ENCODE measurements at regions not wholly inside any gene's neighbourhood (a gene's known extent, or its start where the extent isn't known, plus 50 kb on each side); places are given as distances from the start of the nearest gene placed in this dataset.

DNA sequence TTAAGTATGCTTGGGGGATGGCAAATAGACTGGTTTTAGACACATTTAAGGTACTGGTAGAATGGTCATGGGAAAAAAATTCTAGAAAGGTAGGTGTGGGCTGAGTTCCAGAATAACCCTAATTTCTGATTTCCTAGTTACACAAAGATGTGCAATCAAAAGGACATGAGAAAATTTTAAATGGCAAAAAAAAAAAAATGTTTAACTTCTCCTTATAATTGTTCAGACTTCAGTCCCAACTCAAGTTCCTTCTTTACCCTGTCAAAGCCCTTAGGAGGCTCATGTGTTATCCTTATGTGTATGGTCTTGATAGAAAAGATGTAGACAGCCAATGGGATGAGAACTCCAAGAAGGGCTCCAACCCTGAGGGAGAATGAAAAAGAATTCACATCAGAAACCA, 153.3 kb upstream of the PLEKHG7 start:
- Histone ChIP-seq H3K9me3 (no peaks in the 10 kb centered on the region), H3K4me3 (no peak overlapping the region), H3K27ac (no peak overlapping the region), H3K4me1 (peaks cover 0 to 32% (median 23%) of the 10 kb centered on the region in 12 donors), H3K27me3 (no peaks in the 10 kb centered on the region), H3K36me3 (no peaks in the 10 kb centered on the region)
- ATAC-seq (no peak), DNase-seq (no peak)
- TF ChIP-seq POLR2A (IDR thresholded peaks at IDR 0.05), result no peak
- TF ChIP-seq, protein P1, sequence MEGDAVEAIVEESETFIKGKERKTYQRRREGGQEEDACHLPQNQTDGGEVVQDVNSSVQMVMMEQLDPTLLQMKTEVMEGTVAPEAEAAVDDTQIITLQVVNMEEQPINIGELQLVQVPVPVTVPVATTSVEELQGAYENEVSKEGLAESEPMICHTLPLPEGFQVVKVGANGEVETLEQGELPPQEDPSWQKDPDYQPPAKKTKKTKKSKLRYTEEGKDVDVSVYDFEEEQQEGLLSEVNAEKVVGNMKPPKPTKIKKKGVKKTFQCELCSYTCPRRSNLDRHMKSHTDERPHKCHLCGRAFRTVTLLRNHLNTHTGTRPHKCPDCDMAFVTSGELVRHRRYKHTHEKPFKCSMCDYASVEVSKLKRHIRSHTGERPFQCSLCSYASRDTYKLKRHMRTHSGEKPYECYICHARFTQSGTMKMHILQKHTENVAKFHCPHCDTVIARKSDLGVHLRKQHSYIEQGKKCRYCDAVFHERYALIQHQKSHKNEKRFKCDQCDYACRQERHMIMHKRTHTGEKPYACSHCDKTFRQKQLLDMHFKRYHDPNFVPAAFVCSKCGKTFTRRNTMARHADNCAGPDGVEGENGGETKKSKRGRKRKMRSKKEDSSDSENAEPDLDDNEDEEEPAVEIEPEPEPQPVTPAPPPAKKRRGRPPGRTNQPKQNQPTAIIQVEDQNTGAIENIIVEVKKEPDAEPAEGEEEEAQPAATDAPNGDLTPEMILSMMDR (IDR thresholded peaks at IDR 0.05), result no peak
- intact Hi-C loops (cut with DNase I), result no loop called here

- ATAC-seq (no peak), DNase-seq (no peak)
- intact Hi-C loops (cut with DNase I), result no loop called here
- Histone ChIP-seq H3K27ac (no peak overlapping the region), H3K4me3 (no peak overlapping the region), H3K4me1 (peaks cover 0 to 33% (median 20%) of the 10 kb centered on the region in 12 donors), H3K27me3 (no peaks in the 10 kb centered on the region), H3K36me3 (no peaks in the 10 kb centered on the region), H3K9me3 (no peaks in the 10 kb centered on the region)
- TF ChIP-seq, protein P1 (IDR thresholded peaks at IDR 0.05), result no peak
- TF ChIP-seq POLR2A (IDR thresholded peaks at IDR 0.05), result no peak
- WGBS, 4 donors, result 79 to 84% (median 82%) methylated on average over 2 of the region's 2 CpGs
Measured at GRCh38 chr12:92547906-92548305, 154.9 kb upstream of the PLEKHG7 start.

- TF ChIP-seq, protein P1 (IDR thresholded peaks at IDR 0.05), result no peak
- no peak for TF ChIP-seq POLR2A (IDR thresholded peaks at IDR 0.05)
- Histone ChIP-seq H3K36me3 (no peaks in the 10 kb centered on the region), H3K27ac (no peak overlapping the region), H3K4me1 (peaks cover 0 to 30% (median 17%) of the 10 kb centered on the region in 12 donors), H3K4me3 (no peak overlapping the region), H3K27me3 (no peaks in the 10 kb centered on the region), H3K9me3 (no peaks in the 10 kb centered on the region)
- WGBS, 4 donors, result 95 to 100% (median 95%) methylated on average over 3 of the region's 3 CpGs
- ATAC-seq (no peak), DNase-seq (no peak)
- intact Hi-C loops (cut with DNase I), result no loop called here
Measured at GRCh38 chr12:92547420-92547819, 155.4 kb upstream of the PLEKHG7 start.

DNA sequence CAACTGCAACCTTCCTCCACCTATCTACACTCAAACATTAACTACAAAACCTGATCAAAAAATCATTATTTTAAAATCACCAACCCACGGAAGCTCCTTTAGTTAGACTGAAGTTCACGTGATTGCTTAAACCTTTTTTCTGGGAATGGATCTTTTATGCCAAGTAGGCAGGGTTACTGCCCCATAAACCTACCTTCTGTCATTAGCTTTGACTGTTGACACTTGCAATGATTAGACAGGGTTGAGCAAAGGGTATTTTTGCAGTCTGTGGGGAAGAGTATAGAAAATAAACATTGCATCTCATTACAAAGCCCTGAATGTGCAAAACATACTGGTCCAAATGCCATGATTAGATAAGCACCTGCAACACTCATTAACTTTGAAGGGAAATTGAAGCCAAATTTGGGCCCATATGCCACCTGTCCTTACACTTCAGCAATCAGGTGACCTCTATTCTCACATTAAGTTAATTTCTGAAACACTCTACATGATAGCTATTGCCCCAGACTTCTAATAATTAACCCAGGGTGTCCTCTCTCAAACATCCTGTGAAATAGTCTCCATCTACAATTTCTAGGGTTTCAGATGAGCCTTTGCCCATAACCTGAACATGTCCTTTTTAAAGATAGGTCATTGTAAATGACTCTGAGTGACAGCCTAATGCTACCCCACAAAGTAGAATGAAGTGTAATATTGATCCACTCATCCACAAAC, 156.0 kb upstream of the PLEKHG7 start:
- ATAC-seq (no peak), DNase-seq (no peak)
- TF ChIP-seq, protein P1 (IDR thresholded peaks at IDR 0.05), result no peak
- no peak for TF ChIP-seq POLR2A (IDR thresholded peaks at IDR 0.05)
- intact Hi-C loops (cut with DNase I), result no loop called here
- H3K27me3 ChIP-seq, result no peaks in the 10 kb centered on the region
- H3K27ac ChIP-seq, result no peak overlapping the region
- peaks cover 0 to 24% (median 12%) of the 10 kb centered on the region in 12 donors for H3K4me1 ChIP-seq
- no peaks in the 10 kb centered on the region for H3K36me3 ChIP-seq
- 75 to 87% (median 76%) methylated on average over 2 of the region's 2 CpGs for WGBS, 4 donors
- H3K4me3 ChIP-seq, result no peak overlapping the region
- no peaks in the 10 kb centered on the region for H3K9me3 ChIP-seq

All from heart left ventricle (tissue), 16 donors.